HCT116 (cell line): ENCODE measurements at regions not wholly inside any gene's neighbourhood (a gene's known extent, or its start where the extent isn't known, plus 50 kb on each side); places are given as distances from the start of the nearest gene placed in this dataset.

ENCODE experiments used
- ATAC-seq: fragments of 200-7000 bp; cut with Tn5 transposase; 2 replicates; pipeline ENCODE4 v1.9.1; 2020; ENCODE audit warnings: mild to moderate bottlenecking, moderate library complexity
- BruUV-seq: library from RNA; stranded (reverse); fragments of 400-500 nt; replicated peaks from 2 replicates; lab custom pipeline; 2021; lab: Mats Ljungman, UMichigan
- CTCF ChIA-PET: fragments of 300-600 bp; sonication (Branson Sonifier 250); formaldehyde crosslinking; loops from one replicate; lab custom pipeline; 2021; ENCODE audit warnings: antibody characterized with exemption; lab: Charles Lee
- POLR2A ChIA-PET: fragments of 300-600, 350-600 bp; sonication (Branson Sonifier 250); formaldehyde crosslinking; loops from one replicate; lab custom pipeline; 2021; ENCODE audit warnings: antibody characterized with exemption; lab: Charles Lee
- RAD21 ChIA-PET, 2 experiments: fragments of 300-600 bp; sonication (Branson Sonifier 250); formaldehyde crosslinking; loops; one replicate each; lab custom pipeline; 2023; ENCODE audit warnings: low total read pairs in 2 of 2; ENCODE audit not compliant: uncharacterized antibody in 2 of 2, unreplicated experiment in 2 of 2, low non-redundant PET in 1 of 2; lab: Charles Lee
- DNase-seq: peaks from one replicate; pipeline ENCODE4 v3.0.0-alpha.2; 2010; ENCODE audit warnings: low read depth, low spot score
- H2AFZ ChIP-seq: fragments of 200-600 bp; shearing (Covaris generic), sonication (generic); 2 replicates; pipeline ENCODE4 v1.6.1; 2017; ENCODE audit warnings: low read depth, mixed run types, mixed read lengths, antibody characterized with exemption, low read length; ENCODE audit not compliant: poor library complexity, severe bottlenecking
- H3K27ac ChIP-seq: 2 replicates; pipeline ENCODE4 v1.5.1; 2012; ENCODE audit warnings: low read depth, low read length
- H3K27me3 ChIP-seq: fragments of 200-600 bp; sonication (generic); 2 replicates; pipeline ENCODE4 v1.6.1; 2016; ENCODE audit warnings: mixed run types, low read length, mixed read lengths; ENCODE audit not compliant: insufficient read depth
- H3K36me3 ChIP-seq, 2 experiments: fragments of 200-500 bp in 1 of 2; fragments of 200-600 bp in 1 of 2; sonication (Bioruptor generic) in 1 of 2; sonication (generic) in 1 of 2; 2 replicates each; pipeline versions ENCODE4 v1.5.1 to v1.6.1; 2014 to 2016; ENCODE audit warnings: low read length in 2 of 2, inconsistent platforms in 1 of 2, mixed read lengths in 1 of 2, mixed run types in 1 of 2; ENCODE audit not compliant: insufficient read depth in 2 of 2, control insufficient read depth in 1 of 2
- H3K4me1 ChIP-seq, 2 experiments: fragments of 200-600 bp in 1 of 2; sonication (generic) in 1 of 2; 2 replicates each; pipeline versions ENCODE4 v1.5.1 to v1.6.1; 2012 to 2017; ENCODE audit warnings: low read length in 2 of 2, inconsistent platforms in 1 of 2, mild to moderate bottlenecking in 1 of 2, mixed read lengths in 1 of 2, mixed run types in 1 of 2, moderate library complexity in 1 of 2; ENCODE audit not compliant: insufficient read depth in 2 of 2, control insufficient read depth in 1 of 2
- H3K4me2 ChIP-seq: fragments of 200-600 bp; sonication (generic); 2 replicates; pipeline ENCODE4 v1.6.1; 2017; ENCODE audit warnings: mixed run types, low read length, mixed read lengths
- H3K4me3 ChIP-seq, 2 experiments: fragments of 200-600 bp in 1 of 2; sonication (generic) in 1 of 2; replicated peaks in 1 of 2; 2 replicates each; pipeline ENCODE4 v1.5.1; 2011 to 2016; ENCODE audit warnings: low read length in 2 of 2, control low read depth in 1 of 2, low read depth in 1 of 2, mild to moderate bottlenecking in 1 of 2, mixed read lengths in 1 of 2, mixed run types in 1 of 2
- H3K79me2 ChIP-seq: fragments of 200-600 bp; sonication (generic); 2 replicates; pipeline ENCODE4 v1.6.1; 2017; ENCODE audit warnings: mild to moderate bottlenecking, mixed run types, low read length, moderate library complexity, mixed read lengths; ENCODE audit not compliant: insufficient read depth
- H3K9ac ChIP-seq: fragments of 200-600 bp; sonication (generic); 2 replicates; pipeline ENCODE4 v1.6.1; 2016; ENCODE audit warnings: low read length, mixed read lengths
- H3K9me2 ChIP-seq: fragments of 200-600 bp; sonication (generic), shearing (Covaris generic); 2 replicates; pipeline ENCODE4 v1.6.1; 2017; ENCODE audit warnings: mixed run types, mild to moderate bottlenecking, moderate library complexity; ENCODE audit not compliant: insufficient read depth
- H3K9me3 ChIP-seq, 2 experiments: fragments of 200-500 bp in 1 of 2; fragments of 200-600 bp in 1 of 2; sonication (Bioruptor generic) in 1 of 2; sonication (generic) in 1 of 2; 2 replicates each; pipeline ENCODE4 v1.6.1; 2014 to 2017; ENCODE audit warnings: low read length in 2 of 2, mixed read lengths in 2 of 2, inconsistent platforms in 1 of 2, low read depth in 1 of 2, mild to moderate bottlenecking in 1 of 2, mixed run types in 1 of 2, moderate library complexity in 1 of 2; ENCODE audit not compliant: control insufficient read depth in 1 of 2, insufficient read depth in 1 of 2
- H4K20me1 ChIP-seq: fragments of 200-600 bp; sonication (generic), shearing (Covaris generic); 2 replicates; pipeline ENCODE4 v1.6.1; 2017; ENCODE audit warnings: mixed run types, mild to moderate bottlenecking, moderate library complexity; ENCODE audit not compliant: insufficient read depth
- EZH2 ChIP-seq: fragments of 200-600 bp; sonication (generic); IDR thresholded peaks from 2 replicates; pipeline ENCODE4 v1.6.1; 2017; ENCODE audit warnings: antibody characterized with exemption, mixed run types
- EZH2phosphoT487 ChIP-seq: fragments of 200-600 bp; IDR thresholded peaks from 2 replicates; pipeline ENCODE4 v1.6.1; 2018; ENCODE audit warnings: antibody characterized with exemption, borderline replicate concordance
- POLR2A ChIP-seq: IDR thresholded peaks from 2 replicates; pipeline ENCODE4 v1.7.0; 2011; ENCODE audit warnings: borderline replicate concordance; ENCODE audit not compliant: insufficient read depth, insufficient read length; ENCODE audit errors: extremely low read depth
- POLR2AphosphoS5 ChIP-seq: IDR thresholded peaks from 2 replicates; pipeline ENCODE4 v1.6.1; 2011; ENCODE audit warnings: mild to moderate bottlenecking, low read depth, low read length, moderate library complexity
- SIN3A ChIP-seq: IDR thresholded peaks from 2 replicates; pipeline ENCODE4 v1.6.1; 2012; ENCODE audit warnings: low read depth
- TCF7L2 ChIP-seq: IDR thresholded peaks from 2 replicates; pipeline ENCODE4 v1.7.0; 2011; ENCODE audit warnings: borderline replicate concordance, inconsistent platforms; ENCODE audit not compliant: insufficient read depth, insufficient read length; ENCODE audit errors: extremely low read depth
- ZNF274 ChIP-seq: fragments of 200-500 bp; sonication (Bioruptor generic); IDR thresholded peaks from 2 replicates; pipeline ENCODE4 v1.6.1; 2014; ENCODE audit warnings: mild to moderate bottlenecking, low read depth, low read length, inconsistent platforms
- intact Hi-C: fragments of 100-400 bp; cut with micrococcal nuclease; formaldehyde crosslinking; loops from 2 replicates; pipeline ENCODE4 v1.10.0; 2022
- TF ChIP-seq, protein P1 (sequence below): IDR thresholded peaks from 2 replicates; pipeline ENCODE4 v1.6.1; 2012; ENCODE audit warnings: low read depth

DNA sequence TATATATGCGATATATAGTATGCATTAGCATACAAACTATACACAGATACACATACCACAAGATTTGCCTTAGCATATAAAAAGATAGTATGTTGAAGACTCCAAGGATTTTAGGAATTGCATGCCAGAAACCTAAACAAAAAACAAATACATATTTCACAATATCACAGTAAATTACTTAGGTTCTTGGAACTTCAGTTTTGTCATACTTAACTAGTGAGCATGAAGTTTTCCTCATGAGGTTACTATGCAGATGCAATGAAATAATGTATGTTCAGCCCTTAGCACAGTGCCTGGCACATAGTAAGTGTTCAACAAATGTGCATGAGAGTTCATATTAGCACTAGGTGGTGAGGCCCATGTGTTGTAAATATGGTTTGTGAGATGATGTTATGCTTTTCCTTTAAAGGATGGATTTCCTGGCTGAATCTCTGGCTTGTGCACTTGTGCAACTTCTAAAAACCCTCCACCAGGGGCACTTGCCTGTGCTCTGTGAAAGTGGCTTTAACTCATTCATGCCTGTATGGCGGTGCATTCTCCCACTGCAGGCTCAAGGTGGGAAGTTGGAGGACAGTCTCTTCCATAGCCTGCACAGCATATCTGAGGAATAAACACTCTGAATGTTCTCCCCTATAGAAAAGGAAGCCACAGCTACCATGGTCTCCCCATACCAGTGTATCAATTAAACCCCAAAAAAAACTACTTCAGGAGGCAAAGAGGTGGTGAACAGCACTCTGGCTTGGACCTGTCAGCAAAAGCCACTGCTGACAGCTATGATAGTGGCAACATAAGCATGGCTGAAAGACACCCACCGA, 624.1 kb upstream of the CDH4 start:
- Histone ChIP-seq H3K79me2 (no peaks in the 10 kb centered on the region), H3K9me2 (no peaks in the 10 kb centered on the region), H3K36me3 (no peaks in the 10 kb centered on the region), H3K9me3 (peaks cover 0 to 27% of the 10 kb centered on the region in 2 experiments; a peak in 2 of 4 replicates), H2AFZ (no peak overlapping the region), H3K4me2 (no peak overlapping the region), H3K4me3 (no peak overlapping the region), H3K4me1 (no peaks in the 10 kb centered on the region), H3K27ac (no peak overlapping the region), H4K20me1 (no peaks in the 10 kb centered on the region), H3K9ac (no peak overlapping the region), H3K27me3 (no peaks in the 10 kb centered on the region)
- RAD21 ChIA-PET = no interaction called here
- no TSS peak for BruUV-seq
- intact Hi-C loops = no loop called here
- DNase-seq (no peak), ATAC-seq (no peak)
- CTCF ChIA-PET = no interaction called here
- no peak for TF ChIP-seq TCF7L2
- TF ChIP-seq, protein P1, sequence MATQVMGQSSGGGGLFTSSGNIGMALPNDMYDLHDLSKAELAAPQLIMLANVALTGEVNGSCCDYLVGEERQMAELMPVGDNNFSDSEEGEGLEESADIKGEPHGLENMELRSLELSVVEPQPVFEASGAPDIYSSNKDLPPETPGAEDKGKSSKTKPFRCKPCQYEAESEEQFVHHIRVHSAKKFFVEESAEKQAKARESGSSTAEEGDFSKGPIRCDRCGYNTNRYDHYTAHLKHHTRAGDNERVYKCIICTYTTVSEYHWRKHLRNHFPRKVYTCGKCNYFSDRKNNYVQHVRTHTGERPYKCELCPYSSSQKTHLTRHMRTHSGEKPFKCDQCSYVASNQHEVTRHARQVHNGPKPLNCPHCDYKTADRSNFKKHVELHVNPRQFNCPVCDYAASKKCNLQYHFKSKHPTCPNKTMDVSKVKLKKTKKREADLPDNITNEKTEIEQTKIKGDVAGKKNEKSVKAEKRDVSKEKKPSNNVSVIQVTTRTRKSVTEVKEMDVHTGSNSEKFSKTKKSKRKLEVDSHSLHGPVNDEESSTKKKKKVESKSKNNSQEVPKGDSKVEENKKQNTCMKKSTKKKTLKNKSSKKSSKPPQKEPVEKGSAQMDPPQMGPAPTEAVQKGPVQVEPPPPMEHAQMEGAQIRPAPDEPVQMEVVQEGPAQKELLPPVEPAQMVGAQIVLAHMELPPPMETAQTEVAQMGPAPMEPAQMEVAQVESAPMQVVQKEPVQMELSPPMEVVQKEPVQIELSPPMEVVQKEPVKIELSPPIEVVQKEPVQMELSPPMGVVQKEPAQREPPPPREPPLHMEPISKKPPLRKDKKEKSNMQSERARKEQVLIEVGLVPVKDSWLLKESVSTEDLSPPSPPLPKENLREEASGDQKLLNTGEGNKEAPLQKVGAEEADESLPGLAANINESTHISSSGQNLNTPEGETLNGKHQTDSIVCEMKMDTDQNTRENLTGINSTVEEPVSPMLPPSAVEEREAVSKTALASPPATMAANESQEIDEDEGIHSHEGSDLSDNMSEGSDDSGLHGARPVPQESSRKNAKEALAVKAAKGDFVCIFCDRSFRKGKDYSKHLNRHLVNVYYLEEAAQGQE = no peak
- TF ChIP-seq POLR2AphosphoS5 = no peak
- no peak for TF ChIP-seq ZNF274
- TF ChIP-seq SIN3A = no peak
- TF ChIP-seq POLR2A = no peak
- no peak for TF ChIP-seq EZH2
- no peak for TF ChIP-seq EZH2phosphoT487
- POLR2A ChIA-PET = no interaction called here
